ENCODE measurements at regions not wholly inside any gene's neighbourhood (a gene's known extent, or its start where the extent isn't known, plus 50 kb on each side); places are given as distances from the start of the nearest gene placed in this dataset.

DNA sequence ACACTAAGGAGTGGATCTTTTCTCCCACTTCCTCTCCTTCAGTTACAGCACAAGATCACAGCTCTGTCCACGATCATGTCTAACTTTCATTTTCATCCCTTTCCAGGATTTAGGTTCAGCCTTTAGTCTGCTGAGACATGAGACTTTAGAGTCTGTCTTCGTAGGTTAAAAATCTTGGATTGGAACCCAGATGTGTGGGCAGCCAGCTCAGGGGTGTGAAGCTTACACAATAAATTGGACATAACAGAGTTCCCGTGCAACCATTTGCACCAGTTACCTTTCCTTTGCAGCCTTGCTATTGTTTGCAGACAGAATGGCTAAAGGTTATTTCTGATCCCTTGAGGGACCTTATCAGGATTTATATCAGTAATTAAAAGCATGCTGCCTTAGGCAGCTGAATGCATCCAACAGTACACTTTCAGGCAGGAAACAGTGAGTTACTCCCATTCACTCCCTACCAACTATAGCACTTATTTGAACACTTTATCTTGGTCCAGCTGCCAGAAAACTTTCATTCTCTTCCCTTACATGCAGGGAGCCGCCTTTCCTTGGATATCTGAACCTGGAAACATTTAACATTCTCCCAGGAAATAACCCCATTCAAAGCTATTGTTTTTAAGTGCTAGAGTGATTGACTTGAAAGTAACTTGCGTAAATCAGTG, 87.3 kb downstream of the TMEM100 start:
- TF ChIP-seq, protein P1, sequence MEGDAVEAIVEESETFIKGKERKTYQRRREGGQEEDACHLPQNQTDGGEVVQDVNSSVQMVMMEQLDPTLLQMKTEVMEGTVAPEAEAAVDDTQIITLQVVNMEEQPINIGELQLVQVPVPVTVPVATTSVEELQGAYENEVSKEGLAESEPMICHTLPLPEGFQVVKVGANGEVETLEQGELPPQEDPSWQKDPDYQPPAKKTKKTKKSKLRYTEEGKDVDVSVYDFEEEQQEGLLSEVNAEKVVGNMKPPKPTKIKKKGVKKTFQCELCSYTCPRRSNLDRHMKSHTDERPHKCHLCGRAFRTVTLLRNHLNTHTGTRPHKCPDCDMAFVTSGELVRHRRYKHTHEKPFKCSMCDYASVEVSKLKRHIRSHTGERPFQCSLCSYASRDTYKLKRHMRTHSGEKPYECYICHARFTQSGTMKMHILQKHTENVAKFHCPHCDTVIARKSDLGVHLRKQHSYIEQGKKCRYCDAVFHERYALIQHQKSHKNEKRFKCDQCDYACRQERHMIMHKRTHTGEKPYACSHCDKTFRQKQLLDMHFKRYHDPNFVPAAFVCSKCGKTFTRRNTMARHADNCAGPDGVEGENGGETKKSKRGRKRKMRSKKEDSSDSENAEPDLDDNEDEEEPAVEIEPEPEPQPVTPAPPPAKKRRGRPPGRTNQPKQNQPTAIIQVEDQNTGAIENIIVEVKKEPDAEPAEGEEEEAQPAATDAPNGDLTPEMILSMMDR (IDR thresholded peaks at IDR 0.05; ENCODE audit: low read length) = no peak
- TF ChIP-seq EZH2 (optimal IDR thresholded peaks at IDR 0.05; ENCODE audit: low read depth, low read length) = no peak
- TF ChIP-seq EZH2phosphoT487 (IDR thresholded peaks at IDR 0.05; ENCODE audit: low read length) = no peak
